ENCODE measurements at regions not wholly inside any gene's neighbourhood (a gene's known extent, or its start where the extent isn't known, plus 50 kb on each side); places are given as distances from the start of the nearest gene placed in this dataset.
A peak's percentile ranks its signal among the peaks of the same experiment; 100 is the strongest.
"Not testable (repeated sequence)": the region's sequence is repeated elsewhere in the genome, so short reads cannot be mapped to it uniquely, and the experiment has no call there.

DNA sequence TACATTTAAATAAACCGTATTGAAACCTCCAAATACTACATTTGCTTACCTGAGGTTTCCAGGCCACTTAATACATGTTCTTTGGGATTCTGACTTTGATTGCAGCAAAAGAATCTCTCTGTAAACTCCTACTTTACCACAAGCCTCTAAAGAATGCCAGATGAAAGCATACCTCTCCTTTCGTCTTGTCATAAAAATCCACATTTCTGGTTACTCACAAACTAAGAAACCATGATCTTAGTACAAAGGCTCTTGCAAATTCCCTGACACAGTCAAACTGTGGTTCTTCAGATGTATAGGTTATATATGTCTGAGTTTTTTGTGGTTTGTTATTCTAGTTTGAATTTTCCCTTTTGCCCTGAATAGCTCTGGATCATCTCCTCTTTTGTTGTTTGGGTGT is 188.4 kb downstream of the RAP2B start:
- Mint-ChIP-seq H3K36me3 (ENCODE audit: insufficient read depth) (no peaks in the 10 kb centered on the region), H3K27me3 (ENCODE audit: low read depth) (no peaks in the 10 kb centered on the region), H3K4me3 (no peak overlapping the region), H3K4me1 (ENCODE audit: low read depth) (no peaks in the 10 kb centered on the region), H3K9me3 (peaks cover 8% of the 10 kb centered on the region)
- ATAC-seq, result peak in 1 of 2 donors; percentile 35
- DNase-seq, result no peak

- H3K9me3 Mint-ChIP-seq, result no peaks in the 10 kb centered on the region
- no peak overlapping the region for H3K4me3 Mint-ChIP-seq
- no peaks in the 10 kb centered on the region for H3K4me1 Mint-ChIP-seq (ENCODE audit: low read depth)
- H3K27me3 Mint-ChIP-seq (ENCODE audit: low read depth), result no peaks in the 10 kb centered on the region
- no peak for DNase-seq
- H3K36me3 Mint-ChIP-seq (ENCODE audit: insufficient read depth), result no peaks in the 10 kb centered on the region
- ATAC-seq, result no peak
Measured at GRCh38 chr3:153354641-153355040, 192.6 kb downstream of the RAP2B start.

GRCh38 chr3:153355559-153355958 is 193.5 kb downstream of the RAP2B start:
- no peak for ATAC-seq
- H3K36me3 Mint-ChIP-seq (ENCODE audit: insufficient read depth), result no peaks in the 10 kb centered on the region
- H3K27me3 Mint-ChIP-seq (ENCODE audit: low read depth), result no peaks in the 10 kb centered on the region
- no peaks in the 10 kb centered on the region for H3K4me1 Mint-ChIP-seq (ENCODE audit: low read depth)
- H3K4me3 Mint-ChIP-seq, result no peak overlapping the region
- DNase-seq, result no peak
- no peaks in the 10 kb centered on the region for H3K9me3 Mint-ChIP-seq

- Mint-ChIP-seq H3K27me3 (ENCODE audit: low read depth) (no peaks in the 10 kb centered on the region), H3K4me3 (no peak overlapping the region), H3K4me1 (ENCODE audit: low read depth) (no peaks in the 10 kb centered on the region), H3K36me3 (ENCODE audit: insufficient read depth) (no peaks in the 10 kb centered on the region), H3K9me3 (no peaks in the 10 kb centered on the region)
- DNase-seq (no peak), ATAC-seq (no peak)
Measured at GRCh38 chr3:153356908-153357307, 194.9 kb downstream of the RAP2B start.

GRCh38 chr3:153357436-153357835 is 195.4 kb downstream of the RAP2B start:
- no peaks in the 10 kb centered on the region for H3K4me1 Mint-ChIP-seq (ENCODE audit: low read depth)
- no peak overlapping the region for H3K4me3 Mint-ChIP-seq
- DNase-seq, result no peak
- no peak for ATAC-seq
- H3K9me3 Mint-ChIP-seq, result no peaks in the 10 kb centered on the region
- H3K36me3 Mint-ChIP-seq (ENCODE audit: insufficient read depth), result no peaks in the 10 kb centered on the region
- H3K27me3 Mint-ChIP-seq (ENCODE audit: low read depth), result no peaks in the 10 kb centered on the region

DNA sequence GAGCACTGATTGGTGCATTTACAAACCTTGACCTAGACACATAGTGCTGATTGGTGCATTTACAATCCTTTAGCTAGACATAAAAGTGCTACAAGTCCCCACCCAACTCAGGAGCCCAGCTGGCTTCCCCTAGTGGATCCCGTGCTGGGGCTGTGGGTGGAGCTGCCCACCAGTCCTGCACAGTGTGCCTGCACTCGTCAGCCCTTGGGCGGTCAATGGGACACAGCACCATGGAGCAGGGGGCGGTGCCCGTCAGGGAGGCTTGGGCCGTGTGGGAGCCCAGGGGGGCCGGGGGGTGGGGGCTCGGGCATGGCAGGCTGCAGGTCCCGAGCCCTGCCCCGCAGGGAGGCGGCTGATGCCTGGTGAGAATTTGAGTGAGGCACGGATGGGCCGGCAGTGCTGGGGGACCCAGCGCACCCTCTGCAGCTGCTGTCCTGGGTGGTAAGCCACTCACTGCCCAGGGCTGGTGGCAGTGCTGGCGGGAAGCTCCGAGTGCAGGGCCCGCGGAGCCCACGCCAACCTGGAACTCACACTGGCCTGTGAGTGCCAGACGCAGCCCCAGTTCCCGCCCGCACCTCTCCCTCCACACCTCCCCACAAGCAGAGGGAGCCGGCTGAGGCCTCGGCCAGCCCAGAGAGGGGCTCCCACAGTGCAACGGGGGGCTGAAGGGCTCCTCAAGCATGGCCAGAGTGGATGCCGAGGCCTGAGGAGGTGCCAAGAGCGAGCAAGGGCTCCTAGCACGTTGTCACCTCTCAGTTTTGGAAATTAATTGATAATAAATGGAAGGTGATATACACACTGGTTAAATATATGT is 207.7 kb downstream of the RAP2B start:
- no peaks in the 10 kb centered on the region for H3K36me3 Mint-ChIP-seq (ENCODE audit: insufficient read depth)
- ATAC-seq (no peak), DNase-seq (no peak)
- H3K27me3 Mint-ChIP-seq (ENCODE audit: low read depth), result no peaks in the 10 kb centered on the region
- no peak overlapping the region for H3K4me3 Mint-ChIP-seq
- H3K9me3 Mint-ChIP-seq, result peaks cover 16% of the 10 kb centered on the region
- H3K4me1 Mint-ChIP-seq (ENCODE audit: low read depth), result no peaks in the 10 kb centered on the region

- no peaks in the 10 kb centered on the region for H3K4me1 Mint-ChIP-seq (ENCODE audit: low read depth)
- DNase-seq, result no peak
- no peak for ATAC-seq
- H3K27me3 Mint-ChIP-seq (ENCODE audit: low read depth), result no peaks in the 10 kb centered on the region
- no peaks in the 10 kb centered on the region for H3K36me3 Mint-ChIP-seq (ENCODE audit: insufficient read depth)
- peaks cover 7% of the 10 kb centered on the region for H3K9me3 Mint-ChIP-seq
- no peak overlapping the region for H3K4me3 Mint-ChIP-seq
Measured at GRCh38 chr3:153370680-153371079, 208.7 kb downstream of the RAP2B start.

DNA sequence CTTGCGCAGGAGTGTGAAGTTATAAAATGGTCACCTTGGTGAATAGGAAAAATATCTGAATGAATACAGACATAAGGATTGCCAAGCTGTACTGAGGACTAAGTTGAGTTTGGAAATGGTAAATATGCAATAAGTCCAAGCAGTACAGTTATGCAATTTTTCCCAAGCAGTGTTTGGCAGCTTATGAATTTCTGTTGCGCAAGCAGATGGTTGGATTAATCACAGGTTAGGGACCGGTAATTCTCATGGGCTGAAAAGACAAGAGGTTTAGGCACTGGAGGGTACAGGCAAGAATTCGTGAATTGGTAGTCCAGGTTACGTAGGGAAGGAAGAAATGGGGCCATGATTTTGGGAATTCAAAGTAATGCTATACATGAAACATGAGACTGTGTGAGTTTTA is 210.3 kb downstream of the RAP2B start:
- DNase-seq (no peak), ATAC-seq (no peak)
- Mint-ChIP-seq H3K4me1 (ENCODE audit: low read depth) (no peaks in the 10 kb centered on the region), H3K9me3 (peaks cover 2% of the 10 kb centered on the region), H3K4me3 (no peak overlapping the region), H3K36me3 (ENCODE audit: insufficient read depth) (no peaks in the 10 kb centered on the region), H3K27me3 (ENCODE audit: low read depth) (no peaks in the 10 kb centered on the region)

- Mint-ChIP-seq H3K4me3 (no peak overlapping the region), H3K4me1 (ENCODE audit: low read depth) (no peaks in the 10 kb centered on the region), H3K27me3 (ENCODE audit: low read depth) (no peaks in the 10 kb centered on the region), H3K9me3 (peaks cover 2% of the 10 kb centered on the region), H3K36me3 (ENCODE audit: insufficient read depth) (no peaks in the 10 kb centered on the region)
- ATAC-seq, result no peak
- DNase-seq, result no peak
Measured at GRCh38 chr3:153373606-153374005, 211.6 kb downstream of the RAP2B start.

GRCh38 chr3:153378366-153378765 is 216.3 kb downstream of the RAP2B start:
- not testable (repeated sequence) for H3K36me3 Mint-ChIP-seq (ENCODE audit: insufficient read depth); DNase-seq; H3K4me3 Mint-ChIP-seq; H3K9me3 Mint-ChIP-seq; H3K27me3 Mint-ChIP-seq (ENCODE audit: low read depth); H3K4me1 Mint-ChIP-seq (ENCODE audit: low read depth); ATAC-seq

- ATAC-seq, result no peak
- H3K9me3 Mint-ChIP-seq, result no peaks in the 10 kb centered on the region
- no peak overlapping the region for H3K4me3 Mint-ChIP-seq
- H3K36me3 Mint-ChIP-seq (ENCODE audit: insufficient read depth), result no peaks in the 10 kb centered on the region
- DNase-seq, result no peak
- no peaks in the 10 kb centered on the region for H3K27me3 Mint-ChIP-seq (ENCODE audit: low read depth)
- no peaks in the 10 kb centered on the region for H3K4me1 Mint-ChIP-seq (ENCODE audit: low read depth)
Measured at GRCh38 chr3:153379516-153379915, 217.5 kb downstream of the RAP2B start.

- no peak for ATAC-seq
- Mint-ChIP-seq H3K27me3 (ENCODE audit: low read depth) (no peaks in the 10 kb centered on the region), H3K9me3 (no peaks in the 10 kb centered on the region), H3K4me3 (no peak overlapping the region), H3K36me3 (ENCODE audit: insufficient read depth) (no peaks in the 10 kb centered on the region), H3K4me1 (ENCODE audit: low read depth) (peaks cover 3% of the 10 kb centered on the region)
- DNase-seq, result no peak
Measured at GRCh38 chr3:153385343-153385742, 223.3 kb downstream of the RAP2B start.

GRCh38 chr3:153392363-153392762 is 230.3 kb downstream of the RAP2B start:
- no peak for ATAC-seq
- DNase-seq, result no peak
- Mint-ChIP-seq H3K9me3 (peaks cover 21% of the 10 kb centered on the region), H3K4me3 (no peak overlapping the region), H3K36me3 (ENCODE audit: insufficient read depth) (no peaks in the 10 kb centered on the region), H3K4me1 (ENCODE audit: low read depth) (no peaks in the 10 kb centered on the region), H3K27me3 (ENCODE audit: low read depth) (peaks cover 2% of the 10 kb centered on the region)

DNA sequence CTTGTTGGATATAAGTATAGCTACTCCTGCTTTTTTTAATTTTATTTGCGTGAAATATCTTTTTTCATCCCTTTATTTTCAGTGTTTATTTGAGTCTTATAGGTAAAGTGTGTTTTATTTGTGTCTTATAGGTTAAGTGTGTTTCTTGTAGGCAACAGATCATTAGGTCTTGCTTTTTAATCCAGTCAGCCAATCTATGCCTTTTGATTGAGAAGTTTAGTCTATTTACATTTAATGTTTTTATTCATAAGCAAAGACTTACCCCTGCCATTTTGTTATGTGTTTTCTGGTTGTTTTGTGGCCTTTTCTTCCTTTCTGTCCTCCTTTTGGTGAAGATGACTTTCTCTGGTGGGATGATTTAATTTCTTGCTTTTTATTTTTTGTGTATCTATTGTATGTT is 232.0 kb downstream of the RAP2B start:
- H3K4me1 Mint-ChIP-seq (ENCODE audit: low read depth), result peaks cover 5% of the 10 kb centered on the region
- peaks cover 3% of the 10 kb centered on the region for H3K27me3 Mint-ChIP-seq (ENCODE audit: low read depth)
- H3K4me3 Mint-ChIP-seq, result no peak overlapping the region
- ATAC-seq, result no peak
- DNase-seq, result no peak
- no peaks in the 10 kb centered on the region for H3K36me3 Mint-ChIP-seq (ENCODE audit: insufficient read depth)
- peaks cover 21% of the 10 kb centered on the region for H3K9me3 Mint-ChIP-seq

DNA sequence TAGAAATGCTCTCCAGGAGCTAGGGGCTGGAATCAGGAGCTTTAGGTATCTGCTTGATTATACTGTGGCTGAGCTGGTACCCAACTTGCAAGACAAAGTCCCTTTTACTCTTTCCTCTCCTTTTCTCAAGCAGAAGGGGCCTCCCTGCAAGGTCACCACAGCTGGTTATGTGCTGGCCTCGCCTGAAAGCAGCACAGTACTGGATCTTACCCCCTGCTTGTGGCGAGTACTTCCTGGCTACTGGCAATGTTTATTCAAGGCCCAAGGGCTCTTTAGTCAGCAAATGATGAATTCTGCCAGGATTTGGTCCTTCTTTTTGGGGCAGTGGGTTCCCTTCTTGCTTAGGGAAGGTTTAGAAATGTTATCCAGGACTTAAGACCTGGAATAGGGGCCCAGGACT is 234.6 kb downstream of the RAP2B start:
- H3K27me3 Mint-ChIP-seq (ENCODE audit: low read depth), result peaks cover 3% of the 10 kb centered on the region
- ATAC-seq (no peak), DNase-seq (no peak)
- H3K9me3 Mint-ChIP-seq, result peaks cover 21% of the 10 kb centered on the region
- H3K36me3 Mint-ChIP-seq (ENCODE audit: insufficient read depth), result no peaks in the 10 kb centered on the region
- H3K4me1 Mint-ChIP-seq (ENCODE audit: low read depth), result peaks cover 23% of the 10 kb centered on the region
- H3K4me3 Mint-ChIP-seq, result no peak overlapping the region

All from activated T-cell treated with anti-CD3 and anti-CD28 coated beads, Interleukin-2, amount 50 U/mL, for 4 hours (primary cell).